ENCODE measurements at regions not wholly inside any gene's neighbourhood (a gene's known extent, or its start where the extent isn't known, plus 50 kb on each side); places are given as distances from the start of the nearest gene placed in this dataset.
"Not testable (repeated sequence)": the region's sequence is repeated elsewhere in the genome, so short reads cannot be mapped to it uniquely, and the experiment has no call there.

DNA sequence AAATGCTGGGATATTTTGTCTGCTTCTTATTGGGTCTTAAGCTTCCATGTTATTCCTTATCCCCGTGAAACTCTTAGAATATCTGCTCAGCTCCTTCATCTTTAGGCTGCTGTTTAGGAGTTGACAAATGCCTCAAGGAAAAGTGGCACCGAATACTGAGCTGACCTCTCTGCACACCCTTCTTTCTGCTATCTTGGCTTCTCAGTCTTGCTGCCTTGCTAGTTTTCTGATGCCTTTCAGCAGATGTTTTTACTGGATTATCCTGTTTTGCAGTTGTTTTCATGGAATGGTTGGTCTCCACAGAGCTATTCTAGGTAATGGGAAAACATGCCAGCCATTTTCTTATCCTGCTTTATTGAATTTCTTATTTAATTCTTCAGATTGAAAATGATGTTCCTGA lies 86.3 kb downstream of the GYPE start:
- no peak for DNase-seq (ENCODE audit: low read depth in 2 of 2)

DNA sequence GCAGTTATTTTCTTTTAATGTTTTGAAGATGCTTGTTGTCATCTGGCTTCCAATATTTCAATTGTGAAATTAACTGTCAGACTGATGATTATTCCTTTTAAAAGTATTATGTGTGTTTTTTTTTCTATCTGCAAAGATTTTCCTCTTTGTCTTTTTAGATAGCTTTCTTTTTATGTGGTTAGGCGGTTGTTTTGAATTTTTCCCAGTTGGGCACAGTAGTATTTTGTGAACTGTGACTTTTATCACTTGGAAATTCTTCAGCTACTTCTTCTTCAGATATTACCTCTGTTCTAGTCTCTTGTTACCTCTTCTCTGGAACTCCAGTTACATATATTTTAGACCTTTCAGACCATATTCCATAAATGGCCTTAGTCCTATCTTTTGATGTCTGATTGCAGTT lies 87.5 kb downstream of the GYPE start:
- not testable (repeated sequence) for DNase-seq (ENCODE audit: low read depth in 2 of 2)

DNA sequence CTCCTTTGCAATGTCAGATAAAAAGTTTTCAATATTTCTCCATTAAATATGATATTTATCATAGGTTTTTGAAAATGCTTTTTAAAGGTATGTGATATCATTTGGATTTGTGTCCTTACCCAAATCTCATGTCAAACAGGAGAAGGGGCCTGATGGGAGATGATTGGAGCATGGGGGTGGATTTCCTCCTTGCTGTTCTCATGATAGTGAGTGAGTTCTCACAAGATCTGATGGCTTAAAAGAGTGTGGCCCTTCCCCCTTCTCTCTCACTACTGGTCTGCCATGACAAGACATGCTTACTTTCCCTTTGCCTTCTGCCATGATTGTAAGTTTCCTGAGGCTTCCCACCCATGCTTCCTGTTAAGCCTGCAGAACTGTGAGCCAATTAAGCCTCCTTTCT lies 90.0 kb downstream of the GYPE start:
- not testable (repeated sequence) for DNase-seq (ENCODE audit: low read depth in 2 of 2)

DNA sequence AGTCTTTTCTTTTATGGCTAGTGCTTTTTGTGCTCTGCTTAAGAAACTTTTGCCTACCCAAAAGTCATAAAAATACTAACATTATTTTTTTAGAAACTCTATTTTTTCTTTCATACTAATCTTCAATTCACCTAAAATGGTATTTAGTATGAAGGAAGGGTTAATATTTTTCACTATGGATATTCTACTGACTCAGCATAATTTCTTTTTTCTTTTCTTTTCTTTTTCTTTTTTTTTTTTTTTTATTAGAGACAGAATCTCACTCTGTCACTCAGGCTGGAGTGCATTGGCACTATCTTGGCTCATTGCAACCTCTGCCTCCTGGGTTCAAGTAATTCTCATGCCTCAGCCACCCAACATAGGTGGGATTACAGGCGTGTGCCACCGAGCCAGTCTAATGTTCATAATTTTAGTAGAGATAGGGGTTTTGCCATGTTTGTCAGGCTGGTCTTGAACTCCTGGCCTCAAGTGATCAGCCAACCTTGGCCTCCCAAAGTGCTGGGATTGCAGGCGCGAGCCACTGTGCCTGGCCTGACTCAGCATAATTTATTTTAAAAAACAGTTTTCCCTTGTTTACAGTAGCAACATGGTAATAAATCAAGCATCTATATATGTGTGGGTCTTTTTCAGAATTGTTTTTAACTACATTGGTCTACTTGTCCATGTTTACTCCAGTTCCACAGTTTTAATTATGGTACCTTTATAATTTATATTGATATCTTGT lies 91.8 kb downstream of the GYPE start:
- not testable (repeated sequence) for DNase-seq (ENCODE audit: low read depth in 2 of 2)

DNA sequence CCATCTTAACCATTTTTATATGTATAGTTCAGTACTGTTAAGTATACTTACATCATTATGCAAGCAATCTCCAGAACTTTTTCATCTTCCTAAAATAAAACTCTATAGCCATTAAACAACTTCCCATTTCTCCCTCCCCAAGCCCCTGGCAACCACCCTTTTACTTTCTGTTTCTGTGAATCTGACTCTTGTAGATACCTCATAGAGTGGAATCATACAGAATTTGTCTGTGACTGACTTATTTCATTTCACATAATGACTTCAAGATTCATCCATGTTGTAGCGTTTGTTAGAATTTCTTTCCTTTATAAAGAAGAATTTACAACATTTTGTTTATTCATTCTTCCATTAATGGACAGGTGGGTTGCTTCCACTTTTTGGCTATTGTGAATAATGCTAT lies 91.2 kb upstream of the FREM3 start:
- DNase-seq (ENCODE audit: low read depth in 2 of 2), result not testable (repeated sequence)

DNA sequence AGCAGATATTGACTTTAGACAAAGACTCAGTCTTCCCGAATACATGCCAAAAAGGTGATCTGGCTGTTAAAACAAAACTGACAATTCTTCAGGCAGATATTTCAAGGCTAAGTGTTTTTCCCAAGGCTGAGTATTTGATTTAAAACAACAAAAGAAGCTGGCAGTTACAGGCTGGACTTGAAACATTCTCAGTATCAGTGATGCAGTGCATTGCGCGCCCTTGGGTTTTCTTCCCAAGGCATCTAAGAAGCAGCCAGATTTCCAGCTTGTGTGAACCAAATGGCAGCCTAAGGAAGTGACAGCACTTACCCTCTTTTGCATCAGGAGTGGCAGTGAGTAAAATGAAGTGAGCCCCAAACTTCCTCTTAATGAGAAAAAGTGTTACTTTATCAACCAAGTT lies 90.0 kb upstream of the FREM3 start:
- not testable (repeated sequence) for DNase-seq (ENCODE audit: low read depth in 2 of 2)

DNA sequence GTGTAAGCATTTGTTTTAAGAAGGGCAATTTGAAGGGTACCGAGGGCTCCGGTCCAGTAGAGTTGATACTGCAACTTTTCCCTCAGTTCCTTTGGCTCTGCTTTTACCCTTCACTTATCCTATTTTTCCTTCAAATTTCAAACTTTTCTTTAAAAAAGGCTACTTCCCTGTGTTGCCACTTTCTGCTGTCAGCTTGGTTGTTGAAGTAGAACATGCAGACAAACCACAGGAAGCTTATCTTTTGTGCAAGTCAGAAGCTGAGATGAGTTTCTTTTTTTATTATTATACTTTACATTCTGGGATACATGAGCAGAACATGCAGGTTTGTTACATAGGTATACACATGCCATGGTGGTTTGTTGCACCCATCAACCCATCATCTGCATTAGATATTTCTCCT lies 89.1 kb upstream of the FREM3 start:
- DNase-seq (ENCODE audit: low read depth in 2 of 2), result not testable (repeated sequence)

DNA sequence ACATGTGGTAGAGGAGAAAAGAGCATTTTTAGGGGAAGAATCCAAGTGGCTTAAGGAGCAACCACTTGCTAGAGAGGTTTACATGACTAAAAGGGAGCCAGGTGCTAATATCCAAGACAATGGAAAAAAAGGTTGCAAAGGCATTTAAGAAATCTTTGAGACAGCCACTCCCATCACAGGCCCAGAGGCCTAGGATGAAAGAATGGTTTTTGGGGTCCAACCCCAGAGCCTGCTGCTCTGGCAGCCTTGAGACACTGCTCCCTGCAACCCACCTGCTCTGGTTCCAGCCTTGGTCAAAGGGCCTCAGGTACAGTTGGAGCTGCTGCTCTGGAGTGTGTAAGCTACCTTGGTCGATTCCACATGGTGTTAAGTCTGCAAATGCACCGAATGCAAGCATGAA lies 84.1 kb upstream of the FREM3 start:
- DNase-seq (ENCODE audit: low read depth in 2 of 2), result no peak

DNA sequence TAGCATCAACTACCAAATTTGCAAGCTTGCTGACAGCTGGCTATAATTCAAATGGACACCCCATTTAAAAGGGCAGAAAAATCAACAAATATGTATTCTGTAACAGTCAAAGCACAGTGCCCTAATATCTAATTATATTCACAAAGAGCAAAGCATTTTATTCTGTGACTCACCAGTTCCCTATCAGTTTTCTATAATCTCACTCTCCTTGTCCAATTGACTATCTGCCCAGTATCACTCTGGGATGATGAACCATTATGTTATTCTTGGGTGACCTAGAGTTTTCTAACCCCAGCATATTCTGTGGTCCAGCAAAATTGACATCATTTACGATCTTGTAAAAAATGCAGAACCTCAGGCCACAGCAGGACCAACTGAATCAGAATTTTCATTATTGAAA lies 82.0 kb upstream of the FREM3 start:
- DNase-seq (ENCODE audit: low read depth in 2 of 2), result no peak

DNA sequence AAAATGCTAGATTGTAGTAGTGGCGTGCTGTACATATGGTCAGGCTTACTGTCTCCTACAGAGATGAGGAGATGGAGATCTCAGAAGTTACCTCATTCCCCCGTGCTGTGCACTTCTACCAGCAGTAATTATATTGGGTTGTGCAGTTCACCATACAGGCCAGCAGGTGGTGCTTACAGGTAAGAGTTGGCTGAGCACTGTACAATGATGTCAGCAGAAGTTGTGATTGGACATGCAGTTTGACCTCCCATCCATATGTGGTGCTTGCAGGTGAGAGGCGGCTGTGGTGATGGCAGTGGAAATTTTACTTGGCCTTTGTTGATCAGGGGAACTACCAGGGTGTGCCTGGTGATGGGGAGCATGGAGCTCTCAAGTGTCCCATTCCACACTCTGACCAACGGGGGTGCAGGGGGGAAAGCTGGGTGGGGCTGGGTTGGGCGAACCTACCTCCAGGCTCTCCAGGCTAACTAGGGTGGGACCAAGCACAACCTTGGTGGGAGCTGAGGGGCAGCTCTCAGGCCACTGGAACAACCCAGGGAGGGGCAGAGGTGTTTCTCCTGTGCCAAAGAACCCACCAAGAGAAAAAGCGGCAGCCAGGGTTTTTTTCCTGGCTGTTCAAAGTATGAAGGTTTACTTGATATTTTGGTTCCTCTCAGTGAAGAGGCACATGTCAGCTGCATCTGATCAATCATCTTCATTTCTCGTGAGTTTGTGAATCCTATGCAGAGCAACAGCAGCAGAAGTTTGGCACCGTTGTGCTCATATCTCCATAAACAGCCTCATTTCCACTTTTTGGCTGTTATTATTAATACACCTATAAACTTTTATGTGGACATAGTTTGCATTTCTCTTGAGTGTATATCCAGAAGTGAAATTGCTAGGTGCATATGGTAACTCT lies 73.8 kb upstream of the FREM3 start:
- DNase-seq (ENCODE audit: low read depth in 2 of 2), result peak in 1 of 2 donors; percentile 12

DNA sequence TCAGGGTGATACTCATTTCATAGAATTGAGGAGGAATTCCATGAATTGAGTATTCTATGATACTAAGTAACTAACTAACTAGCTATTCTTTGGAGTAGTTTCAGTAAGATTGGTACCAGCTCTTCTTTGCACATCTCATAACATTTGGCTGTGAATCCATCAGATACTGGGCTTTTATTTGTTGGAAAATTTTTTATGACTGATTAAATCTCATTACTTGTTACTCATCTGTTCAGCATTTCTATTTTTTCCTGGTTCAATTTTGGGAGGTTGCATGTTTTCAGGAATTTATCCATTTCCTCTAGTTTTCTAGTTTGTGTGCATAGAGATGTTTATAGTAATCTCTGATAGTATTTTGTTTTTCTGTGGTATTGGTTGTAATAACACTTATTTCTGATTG lies 70.8 kb upstream of the FREM3 start:
- DNase-seq (ENCODE audit: low read depth in 2 of 2), result no peak

DNA sequence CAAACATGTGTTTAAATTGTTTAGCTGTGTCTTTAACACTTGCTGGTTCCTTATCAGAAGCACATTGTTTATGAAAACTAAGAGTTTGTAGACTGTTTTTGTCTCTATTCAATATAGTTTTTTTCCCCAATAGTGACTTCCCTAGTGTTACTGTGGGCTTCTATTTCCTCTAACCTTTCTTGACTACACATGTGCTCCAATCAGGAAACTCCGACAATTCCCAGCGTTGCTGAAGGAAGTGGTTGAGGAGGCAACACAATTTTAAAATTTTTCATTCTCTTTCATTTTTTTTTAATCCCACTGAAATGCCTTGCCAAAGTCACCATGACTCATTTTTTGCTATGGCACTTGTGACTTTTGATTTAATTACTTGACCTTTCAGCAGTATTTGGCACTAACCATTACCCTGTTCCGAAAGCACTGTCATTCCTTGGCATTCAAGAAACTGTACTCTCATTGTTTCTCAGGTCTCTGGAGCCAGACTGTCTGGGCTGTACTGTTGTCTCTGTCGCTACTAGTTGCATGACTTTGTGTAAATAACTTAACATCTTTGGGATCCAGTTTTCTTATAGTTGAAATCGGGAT lies 67.6 kb upstream of the FREM3 start:
- no peak for DNase-seq (ENCODE audit: low read depth in 2 of 2)

DNA sequence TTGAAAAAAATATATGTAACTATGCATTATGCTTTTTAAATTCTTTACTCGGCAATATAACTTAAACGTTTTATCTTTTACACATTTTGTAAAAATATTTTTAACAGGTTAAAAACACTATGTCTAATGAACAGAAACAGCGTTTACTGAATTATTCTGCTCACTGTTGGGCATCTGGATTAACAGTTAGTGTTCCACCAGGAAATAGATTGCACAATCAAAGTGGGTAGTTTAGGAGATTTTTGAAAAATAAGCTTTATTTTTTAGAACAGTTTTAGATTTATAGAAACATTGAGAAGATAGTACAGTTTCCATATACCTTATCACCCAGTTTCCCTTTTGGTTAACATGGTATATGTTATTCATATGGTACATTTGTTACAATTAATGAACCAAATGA lies 63.1 kb upstream of the FREM3 start:
- DNase-seq (ENCODE audit: low read depth in 2 of 2), result no peak

DNA sequence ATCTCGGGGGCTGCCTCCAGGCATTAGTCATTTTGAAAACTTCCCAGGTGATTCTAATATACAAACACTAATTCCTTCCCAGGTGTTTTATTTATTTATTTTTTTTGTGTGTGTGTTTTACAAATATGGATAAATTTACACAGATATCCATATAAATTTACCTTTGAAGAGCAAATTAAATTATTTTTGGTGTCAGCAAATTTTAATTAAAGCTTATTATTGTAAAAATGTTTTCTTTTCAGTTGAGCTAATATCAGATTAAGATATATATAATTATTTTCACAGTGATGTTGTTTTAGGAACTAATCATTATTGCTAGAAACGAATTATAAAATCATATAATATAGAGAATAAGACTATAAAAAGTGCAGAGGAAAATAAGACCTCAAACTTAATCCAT lies 62.0 kb upstream of the FREM3 start:
- DNase-seq (ENCODE audit: low read depth in 2 of 2), result no peak
